CD4-positive, alpha-beta T cell (primary cell): ENCODE measurements at regions not wholly inside any gene's neighbourhood (a gene's known extent, or its start where the extent isn't known, plus 50 kb on each side); places are given as distances from the start of the nearest gene placed in this dataset.

Source experiments
- ATAC-seq: fragments of 200-7000 bp; cut with Tn5 transposase; one replicate; pipeline ENCODE4 v1.10.0; 2022; ENCODE audit warnings: mild to moderate bottlenecking; ENCODE audit not compliant: poor library complexity
- CTCF ChIA-PET: fragments of 350-600 bp; sonication (Branson Sonifier 250); formaldehyde crosslinking; loops from one replicate; lab custom pipeline; 2021; ENCODE audit warnings: antibody characterized with exemption, inconsistent platforms; lab: Charles Lee
- POLR2A ChIA-PET: fragments of 350-600 bp; sonication (Branson Sonifier 250); formaldehyde crosslinking; loops from one replicate; lab custom pipeline; 2021; ENCODE audit warnings: antibody characterized with exemption, inconsistent platforms; lab: Charles Lee
- DNase-seq, 14 experiments: peaks; one replicate each; pipeline ENCODE4 v3.0.0-alpha.2; 2013 to 2020; ENCODE audit warnings: mixed read lengths in 2 of 14
- H3K27ac ChIP-seq, 2 donors: one replicate each; pipeline versions ENCODE4 v1.5.1 to v1.7.0; 2013; ENCODE audit warnings: low read length in 2 of 2, low read depth in 1 of 2, mild to moderate bottlenecking in 1 of 2
- H3K27me3 ChIP-seq, 2 experiments: 1 replicate in 1 of 2; 2 replicates in 1 of 2; pipeline versions ENCODE4 v1.6.1 to v1.7.0; 2013; ENCODE audit warnings: low read length in 2 of 2, control low read depth in 1 of 2, mild to moderate bottlenecking in 1 of 2, moderate library complexity in 1 of 2; ENCODE audit not compliant: insufficient read depth in 2 of 2, control insufficient read depth in 1 of 2
- H3K36me3 ChIP-seq: one replicate; pipeline ENCODE4 v1.6.1; 2013; ENCODE audit warnings: low read length, control low read depth; ENCODE audit not compliant: insufficient read depth
- H3K4me1 ChIP-seq: one replicate; pipeline ENCODE4 v1.6.1; 2013; ENCODE audit warnings: low read length, control low read depth; ENCODE audit not compliant: insufficient read depth
- H3K4me3 ChIP-seq: one replicate; pipeline ENCODE4 v1.5.1; 2013; ENCODE audit warnings: mild to moderate bottlenecking, low read length, moderate library complexity
- H3K9me3 ChIP-seq, 2 experiments: 1 replicate in 1 of 2; 2 replicates in 1 of 2; pipeline versions ENCODE4 v1.6.1 to v1.7.0; 2013; ENCODE audit warnings: low read length in 2 of 2, mild to moderate bottlenecking in 2 of 2, control low read depth in 1 of 2, moderate library complexity in 1 of 2; ENCODE audit not compliant: control insufficient read depth in 1 of 2, insufficient read depth in 1 of 2
- H3K27ac Mint-ChIP-seq: one replicate; pipeline ENCODE4 v1.8.0; 2020; ENCODE audit warnings: mixed read lengths
- H3K27me3 Mint-ChIP-seq: one replicate; pipeline ENCODE4 v1.8.0; 2021; ENCODE audit warnings: mixed read lengths
- H3K36me3 Mint-ChIP-seq: one replicate; pipeline ENCODE4 v1.8.0; 2021; ENCODE audit warnings: low read depth, mixed read lengths
- H3K4me1 Mint-ChIP-seq: one replicate; pipeline ENCODE4 v1.8.0; 2021; ENCODE audit warnings: low read depth, mixed read lengths
- H3K4me3 Mint-ChIP-seq: one replicate; pipeline ENCODE4 v1.8.0; 2020; ENCODE audit warnings: mild to moderate bottlenecking, mixed read lengths
- H3K9me3 Mint-ChIP-seq: one replicate; pipeline ENCODE4 v1.8.0; 2020; ENCODE audit warnings: mixed read lengths
- intact Hi-C, 2 experiments: fragments of 100-400 bp; cut with DNase I in 1 of 2; cut with micrococcal nuclease in 1 of 2; formaldehyde crosslinking; loops; one replicate each; pipeline versions ENCODE4 v1.15.1 to v1.9.0; 2023 to 2025; cut with DNase I, micrococcal nuclease
- TF ChIP-seq, protein P1 (sequence below): fragments of 200-600 bp; IDR thresholded peaks from one replicate; pipeline ENCODE4 v1.8.0; 2022; ENCODE audit warnings: antibody characterized with exemption, mild to moderate bottlenecking

DNA sequence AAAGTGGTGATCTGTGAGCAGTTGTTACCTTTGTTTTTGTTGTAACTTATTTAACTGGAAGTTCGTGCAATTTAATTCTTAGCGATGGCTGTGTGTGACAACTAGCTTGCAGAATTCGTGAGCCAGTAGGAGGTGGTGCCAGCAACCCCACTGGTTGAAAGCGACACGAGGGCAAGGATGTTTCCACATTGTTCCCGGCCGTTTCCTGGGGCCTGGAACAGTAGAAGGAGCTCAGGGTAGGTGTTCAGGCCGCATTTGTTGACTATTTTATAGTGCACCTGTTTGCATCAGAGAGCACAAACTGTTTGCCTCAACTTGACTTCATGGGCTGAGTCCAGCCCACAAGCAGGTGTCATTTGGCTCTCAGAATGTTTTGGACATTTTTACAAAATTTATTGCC is 112.1 kb upstream of the PTPN1 start:
- ATAC-seq (no peak), DNase-seq (no peak)
- H3K27ac ChIP-seq, result no peak overlapping the region
- no peak overlapping the region for H3K27ac Mint-ChIP-seq
- intact Hi-C loops, result no loop called here
- no peaks in the 10 kb centered on the region for H3K36me3 Mint-ChIP-seq
- H3K9me3 Mint-ChIP-seq, result no peaks in the 10 kb centered on the region
- H3K4me3 ChIP-seq, result no peak overlapping the region
- no peak overlapping the region for H3K4me3 Mint-ChIP-seq
- no peaks in the 10 kb centered on the region for H3K36me3 ChIP-seq
- POLR2A ChIA-PET, result no interaction called here
- H3K27me3 ChIP-seq, result no peaks in the 10 kb centered on the region
- TF ChIP-seq, protein P1, sequence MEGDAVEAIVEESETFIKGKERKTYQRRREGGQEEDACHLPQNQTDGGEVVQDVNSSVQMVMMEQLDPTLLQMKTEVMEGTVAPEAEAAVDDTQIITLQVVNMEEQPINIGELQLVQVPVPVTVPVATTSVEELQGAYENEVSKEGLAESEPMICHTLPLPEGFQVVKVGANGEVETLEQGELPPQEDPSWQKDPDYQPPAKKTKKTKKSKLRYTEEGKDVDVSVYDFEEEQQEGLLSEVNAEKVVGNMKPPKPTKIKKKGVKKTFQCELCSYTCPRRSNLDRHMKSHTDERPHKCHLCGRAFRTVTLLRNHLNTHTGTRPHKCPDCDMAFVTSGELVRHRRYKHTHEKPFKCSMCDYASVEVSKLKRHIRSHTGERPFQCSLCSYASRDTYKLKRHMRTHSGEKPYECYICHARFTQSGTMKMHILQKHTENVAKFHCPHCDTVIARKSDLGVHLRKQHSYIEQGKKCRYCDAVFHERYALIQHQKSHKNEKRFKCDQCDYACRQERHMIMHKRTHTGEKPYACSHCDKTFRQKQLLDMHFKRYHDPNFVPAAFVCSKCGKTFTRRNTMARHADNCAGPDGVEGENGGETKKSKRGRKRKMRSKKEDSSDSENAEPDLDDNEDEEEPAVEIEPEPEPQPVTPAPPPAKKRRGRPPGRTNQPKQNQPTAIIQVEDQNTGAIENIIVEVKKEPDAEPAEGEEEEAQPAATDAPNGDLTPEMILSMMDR, result no peak
- H3K4me1 ChIP-seq, result no peaks in the 10 kb centered on the region
- CTCF ChIA-PET, result no interaction called here
- no peaks in the 10 kb centered on the region for H3K27me3 Mint-ChIP-seq
- no peaks in the 10 kb centered on the region for H3K4me1 Mint-ChIP-seq
- no peaks in the 10 kb centered on the region for H3K9me3 ChIP-seq

DNA sequence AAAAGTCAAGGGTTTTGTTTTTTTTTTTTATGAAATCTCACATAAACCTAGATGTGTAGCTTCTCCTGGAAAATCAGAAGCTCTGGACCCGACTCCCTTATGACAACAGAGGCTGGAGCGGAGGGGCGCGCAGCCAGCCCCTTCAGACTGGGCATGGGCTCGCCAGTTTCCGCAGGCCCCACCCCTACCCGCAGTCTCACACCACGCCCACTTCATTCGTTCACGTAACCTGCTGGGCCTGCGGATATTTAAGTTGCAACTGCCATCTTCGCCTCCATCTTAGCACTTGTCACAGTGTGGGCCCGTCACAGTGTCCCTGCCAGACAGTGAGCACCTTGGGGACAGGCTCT is 111.7 kb upstream of the PTPN1 start:
- Histone ChIP-seq H3K27ac (no peak overlapping the region), H3K27me3 (no peaks in the 10 kb centered on the region), H3K4me1 (no peaks in the 10 kb centered on the region), H3K36me3 (no peaks in the 10 kb centered on the region), H3K4me3 (no peak overlapping the region), H3K9me3 (no peaks in the 10 kb centered on the region)
- Mint-ChIP-seq H3K4me3 (no peak overlapping the region), H3K27ac (no peak overlapping the region), H3K36me3 (no peaks in the 10 kb centered on the region), H3K27me3 (no peaks in the 10 kb centered on the region), H3K4me1 (no peaks in the 10 kb centered on the region), H3K9me3 (no peaks in the 10 kb centered on the region)
- DNase-seq (no peak), ATAC-seq (no peak)
- intact Hi-C loops, result no loop called here
- CTCF ChIA-PET, result no interaction called here
- POLR2A ChIA-PET, result no interaction called here
- TF ChIP-seq, protein P1, result no peak

- ChIA-PET POLR2A (no interaction called here), CTCF (no interaction called here)
- H3K27me3 ChIP-seq, result no peaks in the 10 kb centered on the region
- no peak overlapping the region for H3K27ac ChIP-seq
- TF ChIP-seq, protein P1, result no peak
- Mint-ChIP-seq H3K27ac (no peak overlapping the region), H3K4me3 (no peak overlapping the region), H3K27me3 (no peaks in the 10 kb centered on the region), H3K36me3 (no peaks in the 10 kb centered on the region), H3K9me3 (no peaks in the 10 kb centered on the region), H3K4me1 (no peaks in the 10 kb centered on the region)
- DNase-seq (no peak), ATAC-seq (no peak)
- no peaks in the 10 kb centered on the region for H3K9me3 ChIP-seq
- no peaks in the 10 kb centered on the region for H3K4me1 ChIP-seq
- H3K4me3 ChIP-seq, result no peak overlapping the region
- no peaks in the 10 kb centered on the region for H3K36me3 ChIP-seq
- intact Hi-C loops, result no loop called here
These were observed 111.2 kb upstream of the PTPN1 start for GRCh38 chr20:50398821-50399554.
